Natural killer cell (primary cell): ENCODE measurements at regions not wholly inside any gene's neighbourhood (a gene's known extent, or its start where the extent isn't known, plus 50 kb on each side); places are given as distances from the start of the nearest gene placed in this dataset.

ENCODE experiments used
- ATAC-seq, 3 donors: fragments of 150-1000 bp in 2 of 3; fragments of 200-7000 bp in 1 of 3; cut with Tn5 transposase; 1 replicate in 1 of 3; 2 replicates in 2 of 3; pipeline ENCODE4 v1.10.0; 2021; ENCODE audit warnings: mild to moderate bottlenecking in 2 of 3, moderate library complexity in 2 of 3
- DNase-seq, 2 donors: peaks; one replicate each; pipeline versions ENCODE4 v3.0.0 to v3.0.0-alpha.2; 2013 to 2021; ENCODE audit warnings: mixed read lengths in 1 of 2
- H3K27ac ChIP-seq: one replicate; pipeline ENCODE4 v1.5.1; 2013; ENCODE audit warnings: mild to moderate bottlenecking, low read length
- H3K27me3 ChIP-seq: one replicate; pipeline ENCODE4 v1.6.1; 2013; ENCODE audit warnings: low read length; ENCODE audit not compliant: control insufficient read depth, insufficient read depth
- H3K36me3 ChIP-seq: one replicate; pipeline ENCODE4 v1.6.1; 2013; ENCODE audit warnings: low read length; ENCODE audit not compliant: control insufficient read depth, insufficient read depth
- H3K4me1 ChIP-seq: one replicate; pipeline ENCODE4 v1.6.1; 2013; ENCODE audit warnings: low read length; ENCODE audit not compliant: control insufficient read depth, insufficient read depth
- H3K4me3 ChIP-seq: one replicate; pipeline ENCODE4 v1.5.1; 2013; ENCODE audit warnings: low read length
- H3K9me3 ChIP-seq: one replicate; pipeline ENCODE4 v1.6.1; 2013; ENCODE audit warnings: low read length; ENCODE audit not compliant: control insufficient read depth, insufficient read depth
- H3K27ac Mint-ChIP-seq, 2 donors: one replicate each; pipeline ENCODE4 v1.8.0; 2022; ENCODE audit warnings: mild to moderate bottlenecking in 2 of 2, mixed read lengths in 2 of 2, moderate library complexity in 1 of 2
- H3K27me3 Mint-ChIP-seq, 2 donors: one replicate each; pipeline ENCODE4 v1.8.0; 2022; ENCODE audit warnings: low read depth in 2 of 2, mixed read lengths in 2 of 2
- H3K36me3 Mint-ChIP-seq: one replicate; pipeline ENCODE4 v1.8.0; 2022; ENCODE audit warnings: mixed read lengths
- H3K4me1 Mint-ChIP-seq, 2 donors: one replicate each; pipeline ENCODE4 v1.8.0; 2022; ENCODE audit warnings: mixed read lengths in 2 of 2
- H3K4me3 Mint-ChIP-seq: one replicate; pipeline ENCODE4 v1.8.0; 2022; ENCODE audit warnings: mild to moderate bottlenecking, moderate library complexity, mixed read lengths
- H3K9me3 Mint-ChIP-seq, 2 donors: one replicate each; pipeline ENCODE4 v1.8.0; 2022; ENCODE audit warnings: mixed read lengths in 2 of 2
- CTCF ChIP-seq: fragments of 200-600 bp; IDR thresholded peaks from one replicate; pipeline ENCODE4 v1.8.0; 2022; ENCODE audit warnings: antibody characterized with exemption
- WGBS: methylation state at CpG from one replicate; pipeline ENCODE4 v1.1.7; 2013; ENCODE audit warnings: missing lambda C conversion rate; ENCODE audit not compliant: insufficient coverage; 5-methylcytosine and 5-hydroxymethylcytosine counted together
- intact Hi-C: fragments of 100-400 bp; cut with micrococcal nuclease; formaldehyde crosslinking; loops from one replicate; pipeline ENCODE4 v1.14.2; 2022

DNA sequence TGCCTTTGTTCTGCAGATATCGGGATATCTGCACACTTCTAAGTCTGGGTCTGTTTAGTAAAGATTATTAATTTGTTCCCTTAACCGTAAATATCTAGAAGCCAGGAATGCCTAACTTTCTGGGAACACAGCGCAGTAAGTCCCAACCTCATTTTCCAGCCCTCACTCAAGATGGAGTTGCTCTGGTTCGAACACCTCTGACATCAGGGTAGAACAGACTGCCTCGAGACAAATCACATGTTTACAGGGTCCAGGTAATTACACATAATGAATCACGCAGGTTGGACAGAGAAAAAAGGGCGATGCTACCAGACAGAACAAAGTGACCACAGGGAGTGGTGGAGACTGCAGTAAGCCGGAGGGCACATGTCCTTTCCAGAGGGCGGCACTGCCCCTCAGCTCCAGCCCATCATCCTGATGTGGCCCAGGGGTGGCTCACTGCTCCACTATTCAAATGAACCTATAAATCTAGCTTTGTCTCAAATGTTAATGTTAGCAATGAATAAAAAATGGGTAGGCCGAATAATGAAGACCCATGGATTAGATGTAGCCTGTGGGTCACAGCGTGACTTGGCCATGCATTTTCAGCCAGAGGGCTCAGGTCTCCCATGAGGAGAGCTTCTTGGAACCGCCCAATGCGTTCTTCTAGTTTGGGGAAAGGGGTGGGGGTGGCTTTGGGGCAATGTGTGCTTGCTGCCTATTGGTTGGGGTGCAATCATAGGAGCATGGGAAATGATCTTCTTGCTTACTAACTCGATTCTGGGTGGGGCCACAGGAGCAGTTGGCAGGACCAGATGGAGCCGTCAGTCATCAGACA, 159.0 kb upstream of the SFSWAP start:
- H3K4me1 Mint-ChIP-seq: no peaks in the 10 kb centered on the region
- WGBS: 93% methylated on average over 14 of the region's 15 CpGs
- intact Hi-C loops: no loop called here
- peaks cover 4 to 10% of the 10 kb centered on the region in 2 donors for H3K27me3 Mint-ChIP-seq
- no peaks in the 10 kb centered on the region for H3K36me3 ChIP-seq
- no peak overlapping the region for H3K27ac ChIP-seq
- no peak overlapping the region for H3K4me3 Mint-ChIP-seq
- H3K9me3 ChIP-seq: no peaks in the 10 kb centered on the region
- H3K4me1 ChIP-seq: no peaks in the 10 kb centered on the region
- no peak overlapping the region for H3K4me3 ChIP-seq
- no peaks in the 10 kb centered on the region for H3K36me3 Mint-ChIP-seq
- H3K27me3 ChIP-seq: no peaks in the 10 kb centered on the region
- no peak overlapping the region for H3K27ac Mint-ChIP-seq
- TF ChIP-seq CTCF: no peak
- DNase-seq (no peak), ATAC-seq (no peak)
- no peaks in the 10 kb centered on the region for H3K9me3 Mint-ChIP-seq

DNA sequence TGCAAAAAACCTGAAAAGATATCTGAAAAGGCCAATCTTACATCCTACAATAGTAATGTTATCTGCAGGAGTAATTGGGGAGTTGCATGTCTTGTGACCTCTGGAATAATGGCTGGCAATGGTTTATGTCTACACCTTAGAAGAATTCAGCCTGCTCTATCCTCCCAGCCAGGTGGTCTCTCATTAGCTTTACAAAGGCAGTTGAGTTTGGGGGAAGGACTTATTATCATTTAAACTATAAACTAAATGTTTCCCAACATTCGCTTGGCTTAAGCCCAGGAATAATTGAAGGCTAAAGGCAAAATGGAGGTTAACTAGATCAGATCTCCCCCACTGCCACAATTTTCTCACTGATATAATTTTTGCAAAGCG, 158.4 kb upstream of the SFSWAP start:
- H3K4me1 ChIP-seq: no peaks in the 10 kb centered on the region
- no peaks in the 10 kb centered on the region for H3K9me3 Mint-ChIP-seq
- DNase-seq: no peak
- no peak overlapping the region for H3K4me3 Mint-ChIP-seq
- H3K36me3 ChIP-seq: no peaks in the 10 kb centered on the region
- ATAC-seq: no peak
- H3K27ac ChIP-seq: no peak overlapping the region
- no peaks in the 10 kb centered on the region for H3K36me3 Mint-ChIP-seq
- H3K4me3 ChIP-seq: no peak overlapping the region
- peaks cover 4 to 10% of the 10 kb centered on the region in 2 donors for H3K27me3 Mint-ChIP-seq
- H3K4me1 Mint-ChIP-seq: no peaks in the 10 kb centered on the region
- no peaks in the 10 kb centered on the region for H3K27me3 ChIP-seq
- H3K27ac Mint-ChIP-seq: no peak overlapping the region
- H3K9me3 ChIP-seq: no peaks in the 10 kb centered on the region
- WGBS: 100% methylated on average over 2 of the region's 2 CpGs
- intact Hi-C loops: no loop called here
- no peak for TF ChIP-seq CTCF

- H3K4me3 Mint-ChIP-seq: no peak overlapping the region
Measured at GRCh38 chr12:131553096-131553777, 157.7 kb upstream of the SFSWAP start.

More at GRCh38 chr12:131553096-131553777, 157.7 kb upstream of the SFSWAP start:
- no peak for TF ChIP-seq CTCF
- no peaks in the 10 kb centered on the region for H3K36me3 Mint-ChIP-seq
- intact Hi-C loops: no loop called here
- H3K9me3 Mint-ChIP-seq: no peaks in the 10 kb centered on the region
- no peak for DNase-seq
- no peaks in the 10 kb centered on the region for H3K4me1 Mint-ChIP-seq
- Histone ChIP-seq H3K4me1 (no peaks in the 10 kb centered on the region), H3K27ac (no peak overlapping the region), H3K9me3 (no peaks in the 10 kb centered on the region), H3K36me3 (no peaks in the 10 kb centered on the region), H3K4me3 (no peak overlapping the region), H3K27me3 (no peaks in the 10 kb centered on the region)
- H3K27me3 Mint-ChIP-seq: peaks cover 4 to 10% of the 10 kb centered on the region in 2 donors
- WGBS: 82% methylated on average over 6 of the region's 6 CpGs
- H3K27ac Mint-ChIP-seq: no peak overlapping the region
- ATAC-seq: no peak
